Neural cell (in vitro differentiated cells): ENCODE measurements at regions not wholly inside any gene's neighbourhood (a gene's known extent, or its start where the extent isn't known, plus 50 kb on each side); places are given as distances from the start of the nearest gene placed in this dataset.

Source experiments
- CTCF ChIP-seq: fragments of 450-650 bp; IDR thresholded peaks from 2 replicates; pipeline ENCODE4 v1.5.1; 2014; ENCODE audit warnings: antibody characterized with exemption, mild to moderate bottlenecking, moderate library complexity; ENCODE audit not compliant: poor library complexity, severe bottlenecking
- EP300 ChIP-seq: fragments of 450-650 bp; conservative IDR thresholded peaks from 2 replicates; pipeline ENCODE4 v1.6.1; 2014; ENCODE audit warnings: antibody characterized with exemption, mild to moderate bottlenecking, moderate library complexity; ENCODE audit not compliant: poor library complexity, severe bottlenecking
- EZH2 ChIP-seq: fragments of 200-600, 300-800 bp; shearing (Covaris generic), sonication (generic); IDR thresholded peaks from 2 replicates; pipeline ENCODE4 v1.6.1; 2014; ENCODE audit warnings: antibody characterized with exemption, low read length, borderline replicate concordance, mild to moderate bottlenecking; ENCODE audit not compliant: insufficient read depth, poor library complexity, severe bottlenecking
- MXI1 ChIP-seq: fragments of 450-650 bp; conservative IDR thresholded peaks from 2 replicates; pipeline ENCODE4 v1.6.1; 2014; ENCODE audit warnings: antibody characterized with exemption, mild to moderate bottlenecking; ENCODE audit not compliant: poor library complexity, severe bottlenecking
- POLR2AphosphoS5 ChIP-seq: IDR thresholded peaks from 2 replicates; pipeline ENCODE4 v1.6.1; 2012
- RAD21 ChIP-seq: fragments of 450-650 bp; conservative IDR thresholded peaks from 2 replicates; pipeline ENCODE4 v1.6.1; 2014; ENCODE audit warnings: antibody characterized with exemption, mild to moderate bottlenecking, moderate library complexity
- SMC3 ChIP-seq: fragments of 450-650 bp; conservative IDR thresholded peaks from 2 replicates; pipeline ENCODE4 v1.6.1; 2014; ENCODE audit warnings: antibody characterized with exemption, mild to moderate bottlenecking, moderate library complexity; ENCODE audit not compliant: poor library complexity
- TAF1 ChIP-seq: IDR thresholded peaks from 2 replicates; pipeline ENCODE4 v1.6.1; 2012; ENCODE audit warnings: low read depth

GRCh38 chr9:107597743-107598217 is 108.2 kb upstream of the KLF4 start:
- TF ChIP-seq POLR2AphosphoS5 (no peak), CTCF (no peak), EZH2 (no peak), RAD21 (no peak), TAF1 (no peak), EP300 (no peak), MXI1 (no peak), SMC3 (no peak)
